GM12872 (cell line): ENCODE measurements at regions not wholly inside any gene's neighbourhood (a gene's known extent, or its start where the extent isn't known, plus 50 kb on each side); places are given as distances from the start of the nearest gene placed in this dataset.

ENCODE experiments used
- CTCF ChIP-seq: IDR thresholded peaks from 3 replicates; pipeline ENCODE4 v1.5.1; 2011; ENCODE audit warnings: low read depth, mild to moderate bottlenecking, low read length, moderate library complexity; ENCODE audit not compliant: insufficient read depth

- no peak for TF ChIP-seq CTCF
These were observed 201.6 kb downstream of the LRRC70 start for GRCh38 chr5:62780230-62780629.

- peak; percentile 75 for TF ChIP-seq CTCF
These were observed 200.4 kb downstream of the LRRC70 start for GRCh38 chr5:62779010-62779422.

DNA sequence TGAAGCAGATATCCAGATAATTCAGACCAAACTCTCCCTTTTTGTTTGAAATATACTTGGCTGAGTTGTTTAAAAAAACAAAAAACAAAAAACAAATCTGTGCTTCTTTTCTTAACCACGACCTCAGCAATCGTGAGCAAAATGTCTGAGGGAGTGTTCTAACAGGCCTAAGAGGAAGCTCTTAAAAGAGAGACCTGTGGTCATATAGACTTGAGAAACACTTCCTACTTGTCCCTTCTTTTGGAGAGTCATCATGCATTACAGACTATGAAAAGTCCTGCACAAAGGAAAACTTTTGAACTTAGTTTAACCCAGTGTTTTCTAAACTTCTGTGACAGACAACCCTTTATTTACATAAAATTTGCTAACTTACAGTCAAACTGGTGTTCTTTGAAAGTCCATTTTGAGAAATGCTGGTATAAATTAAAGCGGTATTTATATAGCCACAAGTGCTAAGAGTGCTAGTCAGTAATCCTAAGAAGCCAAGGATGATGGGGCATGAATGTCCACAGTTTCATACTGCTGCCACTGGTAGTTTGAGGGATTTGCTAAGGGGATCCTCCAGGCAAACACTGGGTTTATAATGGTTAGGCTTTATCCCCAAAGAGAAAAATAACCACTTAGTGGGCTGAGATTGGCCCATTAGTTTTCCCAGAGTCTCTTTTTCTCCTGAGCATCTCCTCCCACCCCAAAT lies 199.8 kb downstream of the LRRC70 start:
- no peak for TF ChIP-seq CTCF

DNA sequence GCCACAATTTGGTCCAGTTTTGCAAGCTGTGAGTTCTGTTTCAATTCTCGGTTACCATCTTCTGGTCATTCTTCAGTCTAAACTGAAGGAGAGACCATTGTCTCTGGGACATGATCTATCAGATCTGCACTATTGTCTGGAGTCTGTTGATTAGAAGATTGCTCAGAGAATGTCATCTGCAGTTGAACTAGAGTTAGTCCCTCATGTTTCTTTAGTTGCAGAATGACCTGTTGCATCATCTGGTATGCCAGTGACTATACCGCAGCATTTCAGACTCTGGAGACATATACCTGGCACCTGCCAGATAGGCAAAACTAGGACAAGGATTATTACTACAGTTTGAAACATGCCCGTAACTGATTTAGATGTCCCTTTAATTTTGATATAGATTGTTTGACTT lies 194.8 kb downstream of the LRRC70 start:
- no peak for TF ChIP-seq CTCF

DNA sequence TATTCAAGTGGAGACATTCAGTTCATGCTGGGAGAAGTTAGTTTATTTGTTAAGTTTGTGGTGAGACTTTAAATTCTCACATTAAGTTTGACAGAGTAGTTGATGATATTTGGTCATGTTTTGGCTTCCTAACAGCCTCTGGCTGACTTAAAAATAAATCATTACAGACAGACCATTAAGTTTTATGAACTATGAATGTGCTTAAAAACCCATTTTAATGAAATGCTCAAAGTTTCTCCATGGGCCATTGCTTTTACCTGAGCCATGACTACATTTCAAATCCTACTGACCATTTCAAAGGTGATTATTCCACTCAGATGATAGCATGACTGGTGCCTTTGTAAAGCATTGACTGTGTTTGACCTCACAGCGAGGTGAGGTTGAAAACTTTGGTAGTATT lies 192.7 kb downstream of the LRRC70 start:
- no peak for TF ChIP-seq CTCF

- TF ChIP-seq CTCF: no peak
These were observed 189.0 kb downstream of the LRRC70 start for GRCh38 chr5:62767650-62768049.

DNA sequence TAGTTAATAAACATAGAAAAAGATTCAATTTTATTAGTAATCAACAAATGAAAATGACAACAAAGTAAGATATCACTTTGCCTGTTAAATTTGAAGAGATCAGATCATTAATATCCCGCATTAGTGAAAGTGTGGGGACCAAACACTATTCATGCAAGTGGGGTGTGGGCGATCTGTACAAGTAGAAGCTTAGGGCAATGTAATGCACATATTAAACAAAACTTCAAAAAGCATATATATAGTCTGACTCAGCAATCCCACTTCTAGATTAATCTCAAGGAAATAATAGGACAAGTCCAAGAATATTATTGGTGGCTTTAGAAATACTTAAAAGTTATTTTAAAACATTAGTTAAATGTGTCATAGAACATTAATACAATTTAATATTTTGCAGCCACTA lies 188.5 kb downstream of the LRRC70 start:
- no peak for TF ChIP-seq CTCF

- no peak for TF ChIP-seq CTCF
These were observed 183.9 kb downstream of the LRRC70 start for GRCh38 chr5:62762503-62762902.
